GM19452 (cell line): ENCODE measurements at regions not wholly inside any gene's neighbourhood (a gene's known extent, or its start where the extent isn't known, plus 50 kb on each side); places are given as distances from the start of the nearest gene placed in this dataset.

Source experiments
- ATAC-seq: cut with Tn5 transposase; IDR thresholded peaks from one replicate; pipeline ENCODE4 v1.9.1; 2021; ENCODE audit not compliant: unreplicated experiment

DNA sequence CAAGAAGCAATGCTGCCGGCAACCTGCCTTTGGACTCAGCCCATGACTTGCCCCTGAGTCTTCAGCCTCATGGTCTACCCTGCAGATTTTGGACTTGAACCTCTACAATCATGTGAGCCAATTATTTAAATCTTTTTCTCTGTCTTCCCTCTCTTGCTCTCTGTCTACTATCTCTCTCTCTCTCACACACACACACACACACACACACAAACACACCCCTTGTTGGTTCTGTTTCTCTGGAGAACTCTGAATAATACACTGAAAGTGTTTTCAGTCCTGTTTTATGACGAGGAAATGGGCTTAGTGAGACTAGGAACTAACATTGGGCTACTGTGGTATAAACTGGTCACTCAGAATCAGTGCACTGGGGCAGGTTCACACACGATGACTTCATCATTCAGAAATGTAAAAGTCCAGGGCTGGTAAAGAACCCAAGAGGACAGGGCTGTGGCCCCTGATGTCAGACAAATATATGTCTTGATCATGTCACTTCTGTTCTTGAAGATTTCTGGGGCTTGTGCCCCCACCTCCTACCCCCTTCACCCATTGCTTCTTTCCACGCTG lies 266.1 kb upstream of the SIX2 start:
- ATAC-seq, result no peak

DNA sequence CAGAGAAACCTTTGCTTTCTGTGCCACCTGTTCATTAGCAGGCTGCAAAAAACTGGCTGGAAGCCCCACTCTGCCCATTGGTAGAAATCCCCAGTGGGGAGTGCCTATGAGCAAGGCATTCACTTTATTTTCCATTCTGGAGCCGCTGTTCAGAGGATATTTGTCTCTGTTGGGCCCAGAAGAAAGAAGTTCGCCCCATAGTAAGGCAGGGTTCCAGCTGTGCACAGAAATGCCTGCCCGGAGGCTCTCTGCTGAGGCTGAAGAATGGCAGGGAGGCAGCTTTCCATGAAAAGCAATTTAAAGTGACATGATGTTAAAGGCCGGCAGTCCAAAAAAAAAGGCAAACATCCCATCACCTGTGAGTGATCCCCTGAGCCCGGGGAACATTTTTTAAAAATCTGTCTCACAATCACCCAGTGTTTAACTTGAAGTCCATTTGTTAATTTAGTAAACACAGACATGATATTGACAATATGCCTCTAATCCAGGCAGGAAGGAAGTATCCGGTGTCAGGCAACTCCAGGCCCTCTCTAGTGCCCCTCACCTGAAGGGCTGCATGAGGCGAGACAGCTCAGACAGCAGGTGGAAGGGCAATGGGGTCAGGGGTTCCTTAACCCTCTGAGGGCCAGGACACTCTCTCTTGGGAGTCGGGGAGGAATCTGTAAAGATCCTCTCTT lies 265.1 kb upstream of the SIX2 start:
- ATAC-seq, result no peak

DNA sequence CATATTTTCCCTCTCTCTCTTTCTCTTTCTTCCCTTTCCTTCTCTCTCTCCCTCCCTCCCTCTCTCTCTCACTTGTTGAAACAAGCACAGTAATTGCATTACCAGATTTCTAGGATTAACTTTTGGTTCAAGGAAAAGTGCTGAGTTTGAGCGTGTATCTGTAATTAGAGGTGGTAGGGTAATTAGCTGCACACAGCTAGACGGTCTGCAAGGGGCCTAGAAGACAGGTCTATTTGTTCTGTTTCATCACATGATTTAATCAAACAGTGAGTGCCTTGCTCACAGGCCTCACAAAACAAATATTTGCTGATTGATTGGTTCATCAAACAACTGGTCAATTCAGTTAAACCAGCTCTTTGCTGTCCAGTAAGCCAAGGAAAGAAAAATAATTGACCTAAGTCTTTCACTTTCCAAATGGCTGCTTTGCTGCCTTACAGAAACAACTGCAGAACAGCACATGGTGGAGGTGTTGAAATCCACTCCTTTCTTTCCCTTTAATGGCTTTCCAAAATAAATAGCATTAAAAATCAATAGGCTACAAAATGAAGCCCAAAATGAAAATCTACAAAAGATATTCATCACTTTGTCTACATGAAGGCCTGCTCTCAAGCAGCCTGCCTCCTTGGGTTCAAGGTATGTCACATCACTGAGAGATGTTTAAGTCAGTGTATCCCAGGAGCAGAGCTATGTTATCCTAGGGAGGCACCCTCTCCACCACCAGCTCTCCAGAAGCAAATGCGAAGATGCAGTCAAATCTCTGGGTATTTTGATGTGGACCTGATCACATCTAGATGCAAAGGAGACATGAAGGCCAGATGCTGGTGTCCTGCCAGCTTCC lies 264.4 kb upstream of the SIX2 start:
- no peak for ATAC-seq

GRCh38 chr2:45272549-45273265 lies 263.5 kb upstream of the SIX2 start:
- ATAC-seq, result no peak

DNA sequence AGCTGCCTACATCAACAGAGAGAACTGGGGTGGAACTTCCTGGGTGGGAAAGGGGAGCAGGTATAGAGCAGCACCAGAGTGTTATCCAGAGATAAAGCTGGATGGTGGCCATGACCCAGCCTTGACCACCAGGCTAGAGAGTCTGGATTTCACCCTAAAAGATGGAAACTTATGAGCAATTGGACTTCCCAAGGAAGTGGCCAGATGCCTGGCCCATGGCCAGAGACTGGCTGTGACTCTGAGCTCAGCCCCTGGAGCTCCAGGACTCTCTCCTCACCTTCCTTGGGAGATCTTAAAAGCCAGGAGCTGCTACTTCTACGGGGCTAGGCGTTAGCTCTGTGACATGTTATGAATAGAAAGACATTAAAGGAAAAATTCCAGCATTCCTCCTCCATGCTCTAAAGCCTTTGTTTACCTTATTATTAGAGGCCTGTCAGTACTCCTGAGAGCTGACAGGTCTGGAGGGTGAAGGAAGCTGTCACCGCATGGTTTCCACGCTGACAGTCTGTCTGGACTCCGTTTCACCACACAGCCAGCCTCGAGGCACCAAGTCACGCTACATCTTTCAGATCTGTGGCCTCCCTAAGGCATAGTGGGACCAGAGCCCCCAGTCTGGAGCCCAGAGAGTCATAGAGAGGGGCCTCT lies 260.0 kb upstream of the SIX2 start:
- ATAC-seq, result no peak

DNA sequence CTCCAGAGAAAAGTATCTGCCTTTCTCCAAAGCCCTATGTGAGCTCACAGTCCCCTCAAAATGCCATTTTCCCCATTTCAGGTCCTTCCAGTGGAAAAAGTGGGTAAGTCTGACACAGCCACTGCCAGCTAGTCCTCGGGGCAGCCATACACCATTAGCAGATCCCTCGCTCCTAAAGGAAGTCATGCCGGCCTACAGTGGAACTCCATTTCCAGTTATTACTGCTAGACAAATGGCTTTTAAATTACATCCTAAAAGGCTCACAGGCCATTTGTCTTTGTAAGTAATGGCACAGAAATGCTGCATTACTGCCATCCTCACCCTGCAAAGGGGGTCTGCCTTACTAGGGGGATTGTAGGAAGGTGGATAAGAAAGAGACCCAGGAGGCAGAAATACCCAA lies 259.4 kb upstream of the SIX2 start:
- ATAC-seq, result no peak

- no peak for ATAC-seq
These were observed 258.0 kb upstream of the SIX2 start for GRCh38 chr2:45267062-45267792.

GRCh38 chr2:45265336-45265735 lies 256.1 kb upstream of the SIX2 start:
- no peak for ATAC-seq

DNA sequence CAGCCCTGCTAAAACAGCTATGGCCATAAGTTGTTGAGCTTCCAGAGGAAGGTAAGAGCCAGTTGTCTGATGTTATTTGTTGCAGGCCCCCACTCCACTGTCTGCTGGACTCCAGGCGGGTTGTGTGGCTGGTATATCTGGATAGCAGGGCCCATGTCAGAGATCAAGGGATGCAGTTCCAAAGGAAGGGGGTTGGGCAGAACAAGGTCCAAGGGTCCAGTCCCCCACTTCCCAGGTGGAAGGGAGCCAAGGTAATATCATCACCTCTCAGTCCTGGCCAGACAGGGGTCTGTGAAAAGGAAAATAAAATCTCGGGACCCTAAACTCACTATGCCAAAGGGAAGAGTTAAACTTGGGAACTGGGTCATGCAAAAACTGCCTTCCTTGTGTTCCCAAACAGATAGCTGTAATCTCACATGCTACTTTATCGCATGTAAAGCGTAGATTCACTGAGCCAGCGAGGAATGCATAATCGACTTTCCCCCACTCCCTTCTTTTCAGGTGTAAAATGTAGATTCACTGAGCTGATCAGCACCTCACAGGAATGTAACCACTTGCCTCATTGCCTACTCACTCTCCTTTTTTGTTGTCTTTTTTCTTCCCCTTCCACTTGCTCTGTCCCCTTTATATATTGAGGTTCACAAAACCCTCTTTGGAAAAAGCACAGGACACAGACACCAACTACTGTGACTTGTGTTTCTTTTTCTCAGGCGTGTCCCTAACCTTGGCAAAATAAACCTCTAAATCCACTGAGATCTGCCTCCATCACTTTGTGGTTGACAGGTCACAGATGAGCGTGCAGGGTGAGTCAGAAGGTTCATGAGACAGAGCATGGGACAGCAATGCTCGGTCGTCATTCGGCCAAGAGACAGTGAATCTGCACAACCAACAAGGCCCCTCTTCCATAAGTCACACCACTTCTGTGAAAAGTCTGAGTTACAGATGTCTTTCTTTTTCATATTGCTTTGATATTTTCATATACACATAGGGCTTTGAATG lies 255.3 kb upstream of the SIX2 start:
- ATAC-seq, result no peak

DNA sequence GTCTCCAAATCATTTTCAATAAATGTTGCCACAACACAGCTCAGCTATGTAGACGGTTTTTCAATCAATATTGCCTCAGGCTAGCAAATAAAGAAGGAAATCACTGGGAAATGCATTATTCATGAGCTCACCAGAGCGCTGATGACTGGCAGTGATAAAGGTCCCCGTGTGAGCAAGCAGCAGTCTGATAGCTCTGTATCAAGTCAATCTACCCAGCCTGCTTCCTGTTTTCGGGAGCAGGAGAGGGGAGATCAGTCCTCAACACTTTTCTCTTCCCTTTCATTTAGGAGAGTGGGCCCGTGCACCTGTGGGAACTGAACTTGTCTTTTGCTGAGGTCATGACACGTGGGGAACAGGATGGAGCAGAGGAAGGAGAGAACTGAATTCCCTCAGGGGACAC lies 253.9 kb upstream of the SIX2 start:
- ATAC-seq, result no peak

GRCh38 chr2:45261746-45262145 lies 252.5 kb upstream of the SIX2 start:
- no peak for ATAC-seq

DNA sequence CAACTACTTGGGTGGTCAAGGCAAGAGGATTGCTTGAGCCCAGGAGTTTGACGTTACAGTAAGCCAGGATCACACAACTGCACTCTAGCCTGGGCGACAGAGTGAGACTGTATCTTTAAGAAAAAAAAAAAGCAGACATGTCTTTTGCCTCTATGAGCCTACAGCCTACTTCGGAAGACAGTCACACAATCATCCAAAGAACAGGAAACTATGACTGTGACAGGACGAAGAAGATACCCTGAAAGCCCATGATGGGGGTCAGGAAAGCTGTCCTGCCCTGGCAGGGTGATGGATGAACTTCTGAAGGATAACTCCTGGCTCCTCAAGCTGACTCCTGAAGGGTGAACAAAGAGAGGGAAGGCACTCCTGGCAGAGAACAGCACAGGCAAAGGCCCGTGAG lies 251.7 kb upstream of the SIX2 start:
- no peak for ATAC-seq

DNA sequence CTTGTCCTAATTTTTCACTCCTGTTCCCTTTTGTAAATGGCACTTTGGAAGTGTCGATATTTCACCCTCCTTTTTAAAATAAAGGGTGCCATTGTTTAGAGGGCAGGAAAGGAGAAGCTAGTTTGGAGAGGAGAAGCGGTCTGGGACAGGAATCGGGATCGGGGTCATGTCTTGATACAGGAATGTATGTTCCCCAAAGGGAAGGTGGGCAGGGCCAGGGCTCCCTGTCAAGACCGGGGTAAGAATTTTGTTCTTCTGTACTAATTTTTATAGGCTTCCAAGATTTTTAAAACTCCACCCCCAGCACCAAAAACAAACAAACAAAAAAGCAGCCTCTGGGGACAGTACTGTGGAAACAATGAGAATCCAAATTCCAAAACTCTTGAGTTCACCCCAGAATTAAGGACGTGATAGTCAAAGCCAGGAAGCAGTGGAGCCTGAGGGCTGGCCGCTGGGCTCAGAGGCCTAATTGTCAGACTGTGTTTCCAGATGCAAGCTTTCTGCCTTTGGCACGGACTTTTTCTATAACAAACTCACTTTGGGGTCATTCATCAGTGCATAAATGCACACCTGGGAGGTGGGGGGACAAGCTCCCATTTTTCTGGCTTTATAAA lies 250.4 kb upstream of the SIX2 start:
- no peak for ATAC-seq

- no peak for ATAC-seq
These were observed 249.9 kb upstream of the SIX2 start for GRCh38 chr2:45259138-45259537.

- ATAC-seq, result no peak
These were observed 249.1 kb upstream of the SIX2 start for GRCh38 chr2:45258311-45258710.

DNA sequence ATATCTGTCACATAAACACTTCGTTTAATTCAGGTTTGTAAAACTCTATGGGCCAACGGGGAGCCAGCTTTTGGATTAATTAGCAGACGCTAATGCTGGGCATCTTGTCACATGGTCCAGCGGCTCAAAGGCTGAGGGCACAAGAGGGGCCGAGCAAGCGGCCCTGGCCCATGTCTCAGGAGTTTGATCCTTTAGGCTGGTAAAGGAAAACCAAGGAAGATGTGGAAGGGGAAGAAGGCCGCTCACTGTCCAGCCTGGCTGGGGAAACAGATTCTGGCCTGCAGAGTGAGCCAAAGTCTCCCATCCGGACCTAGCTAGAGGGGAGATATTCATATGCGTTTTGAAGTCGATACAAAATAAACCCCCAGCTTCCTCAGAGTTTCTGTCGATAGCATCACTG lies 248.6 kb upstream of the SIX2 start:
- no peak for ATAC-seq

GRCh38 chr2:45256867-45257641 lies 247.8 kb upstream of the SIX2 start:
- ATAC-seq, result no peak
